Osteoblast (primary cell): ENCODE measurements at regions not wholly inside any gene's neighbourhood (a gene's known extent, or its start where the extent isn't known, plus 50 kb on each side); places are given as distances from the start of the nearest gene placed in this dataset.
A peak's percentile ranks its signal among the peaks of the same experiment; 100 is the strongest.

Source experiments
- DNase-seq: peaks from one replicate; pipeline ENCODE4 v3.0.0; 2011; ENCODE audit warnings: low spot score, mixed read lengths; ENCODE audit not compliant: insufficient read length; ENCODE audit errors: missing footprints
- H2AFZ ChIP-seq: 2 replicates; pipeline ENCODE4 v1.6.0; 2011; ENCODE audit warnings: mild to moderate bottlenecking, low read length
- H3K27ac ChIP-seq: 2 replicates; pipeline ENCODE4 v1.5.1; 2011; ENCODE audit warnings: mild to moderate bottlenecking, low read depth, low read length, moderate library complexity
- H3K27me3 ChIP-seq: 2 replicates; pipeline ENCODE4 v1.6.0; 2012; ENCODE audit warnings: mild to moderate bottlenecking, control low read depth, inconsistent platforms, low read length, moderate library complexity; ENCODE audit not compliant: insufficient read depth
- H3K36me3 ChIP-seq: 2 replicates; pipeline ENCODE4 v1.5.1; 2011; ENCODE audit warnings: mild to moderate bottlenecking, low read length, control low read depth, moderate library complexity; ENCODE audit not compliant: insufficient read depth
- H3K4me1 ChIP-seq: 2 replicates; pipeline ENCODE4 v1.5.1; 2011; ENCODE audit warnings: mild to moderate bottlenecking, low read length, control low read depth, moderate library complexity; ENCODE audit not compliant: insufficient read depth
- H3K4me2 ChIP-seq: 2 replicates; pipeline ENCODE4 v1.6.0; 2011; ENCODE audit warnings: mild to moderate bottlenecking, low read length; ENCODE audit not compliant: insufficient read depth
- H3K4me3 ChIP-seq: fragments of 200-600 bp; sonication (generic); 3 replicates; pipeline ENCODE4 v1.5.1; 2012; ENCODE audit warnings: mild to moderate bottlenecking, low read length, inconsistent platforms; ENCODE audit not compliant: insufficient read depth
- H3K79me2 ChIP-seq: 2 replicates; pipeline ENCODE4 v1.6.0; 2012; ENCODE audit warnings: mild to moderate bottlenecking, low read length, control low read depth, inconsistent platforms; ENCODE audit not compliant: insufficient read depth
- H3K9me3 ChIP-seq: 2 replicates; pipeline ENCODE4 v1.5.1; 2011; ENCODE audit warnings: low read depth, low read length, control low read depth
- H4K20me1 ChIP-seq: 2 replicates; pipeline ENCODE4 v1.6.0; 2012; ENCODE audit warnings: mild to moderate bottlenecking, low read length, control low read depth; ENCODE audit not compliant: insufficient read depth
- CTCF ChIP-seq: IDR thresholded peaks from 2 replicates; pipeline ENCODE4 v1.5.1; 2011; ENCODE audit warnings: mild to moderate bottlenecking, low read depth, low read length, moderate library complexity; ENCODE audit errors: extremely low read depth

GRCh38 chr9:18138656-18139055 is 335.3 kb upstream of the ADAMTSL1 start:
- H3K36me3 ChIP-seq: no peaks in the 10 kb centered on the region
- no peaks in the 10 kb centered on the region for H4K20me1 ChIP-seq
- H3K4me2 ChIP-seq: no peak overlapping the region
- no peaks in the 10 kb centered on the region for H3K4me1 ChIP-seq
- no peak overlapping the region for H3K27ac ChIP-seq
- no peaks in the 10 kb centered on the region for H3K9me3 ChIP-seq
- no peak overlapping the region for H2AFZ ChIP-seq
- no peak for DNase-seq
- H3K79me2 ChIP-seq: no peaks in the 10 kb centered on the region
- no peak overlapping the region for H3K4me3 ChIP-seq
- no peak for TF ChIP-seq CTCF
- peaks cover 13% of the 10 kb centered on the region for H3K27me3 ChIP-seq

- no peak for TF ChIP-seq CTCF
- H3K79me2 ChIP-seq: no peaks in the 10 kb centered on the region
- no peak overlapping the region for H2AFZ ChIP-seq
- H3K4me2 ChIP-seq: no peak overlapping the region
- no peaks in the 10 kb centered on the region for H3K36me3 ChIP-seq
- H3K9me3 ChIP-seq: no peaks in the 10 kb centered on the region
- no peak overlapping the region for H3K4me3 ChIP-seq
- no peak overlapping the region for H3K27ac ChIP-seq
- no peaks in the 10 kb centered on the region for H4K20me1 ChIP-seq
- no peaks in the 10 kb centered on the region for H3K4me1 ChIP-seq
- peaks cover 7% of the 10 kb centered on the region for H3K27me3 ChIP-seq
- DNase-seq: no peak
Observed at GRCh38 chr9:18141681-18142080, 332.3 kb upstream of the ADAMTSL1 start.

- H3K9me3 ChIP-seq: no peaks in the 10 kb centered on the region
- no peak overlapping the region for H3K27ac ChIP-seq
- no peak for DNase-seq
- TF ChIP-seq CTCF: peak; percentile 42
- no peaks in the 10 kb centered on the region for H3K4me1 ChIP-seq
- no peaks in the 10 kb centered on the region for H4K20me1 ChIP-seq
- H3K36me3 ChIP-seq: no peaks in the 10 kb centered on the region
- no peaks in the 10 kb centered on the region for H3K79me2 ChIP-seq
- H3K4me2 ChIP-seq: no peak overlapping the region
- no peak overlapping the region for H2AFZ ChIP-seq
- peaks cover 7% of the 10 kb centered on the region for H3K27me3 ChIP-seq
- H3K4me3 ChIP-seq: no peak overlapping the region
Observed at GRCh38 chr9:18143073-18143745, 330.7 kb upstream of the ADAMTSL1 start.

- Histone ChIP-seq H3K79me2 (no peaks in the 10 kb centered on the region), H3K4me2 (no peak overlapping the region), H3K4me1 (no peaks in the 10 kb centered on the region), H3K4me3 (no peak overlapping the region), H3K27me3 (peaks cover 3% of the 10 kb centered on the region), H2AFZ (no peak overlapping the region), H3K9me3 (no peaks in the 10 kb centered on the region), H4K20me1 (no peaks in the 10 kb centered on the region), H3K27ac (no peak overlapping the region), H3K36me3 (no peaks in the 10 kb centered on the region)
- DNase-seq: no peak
- no peak for TF ChIP-seq CTCF
Observed at GRCh38 chr9:18146329-18146728, 327.6 kb upstream of the ADAMTSL1 start.
